ENCODE measurements at regions not wholly inside any gene's neighbourhood (a gene's known extent, or its start where the extent isn't known, plus 50 kb on each side); places are given as distances from the start of the nearest gene placed in this dataset.

- Histone ChIP-seq H3K27me3 (ENCODE audit: control insufficient read depth in 4 of 4, insufficient read depth in 4 of 4, low read length in 3 of 4) (peaks cover 0 to 7% (median 0%) of the 10 kb centered on the region in 4 donors), H3K27ac (ENCODE audit: low read depth in 1 of 2, low read length in 2 of 2) (no peak overlapping the region), H3K9ac (ENCODE audit: low read depth in 1 of 2, low read length in 2 of 2) (no peak overlapping the region), H3K4me3 (ENCODE audit: low read depth in 1 of 3, low read length in 3 of 3) (no peak overlapping the region), H3K9me3 (ENCODE audit: control insufficient read depth in 4 of 4, low read length in 3 of 4) (no peaks in the 10 kb centered on the region), H3K36me3 (ENCODE audit: control insufficient read depth in 4 of 4, insufficient read depth in 3 of 4, low read depth in 1 of 4, low read length in 3 of 4) (no peaks in the 10 kb centered on the region), H3K4me1 (ENCODE audit: control insufficient read depth in 4 of 4, insufficient read depth in 4 of 4, low read length in 3 of 4) (no peaks in the 10 kb centered on the region)
- TF ChIP-seq RXRA (IDR thresholded peaks at IDR 0.05) (no peak), YY1 (IDR thresholded peaks at IDR 0.05) (no peak), NR2F2 (IDR thresholded peaks at IDR 0.05) (no peak), EGR1 (IDR thresholded peaks at IDR 0.05; ENCODE audit: low read depth in 2 of 2) (no peak), RAD21 (IDR thresholded peaks at IDR 0.05) (no peak), HNF4G (IDR thresholded peaks at IDR 0.05) (no peak), ZBTB33 (IDR thresholded peaks at IDR 0.05) (no peak), GABPA (IDR thresholded peaks at IDR 0.05 in 1 of 2, conservative IDR thresholded peaks at IDR 0.05 in 1 of 2) (no peak), HNF4A (conservative IDR thresholded peaks at IDR 0.05) (no peak)
- TF ChIP-seq, protein P1, sequence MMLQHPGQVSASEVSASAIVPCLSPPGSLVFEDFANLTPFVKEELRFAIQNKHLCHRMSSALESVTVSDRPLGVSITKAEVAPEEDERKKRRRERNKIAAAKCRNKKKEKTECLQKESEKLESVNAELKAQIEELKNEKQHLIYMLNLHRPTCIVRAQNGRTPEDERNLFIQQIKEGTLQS (IDR thresholded peaks at IDR 0.05): no peak
- no peak for DNase-seq (ENCODE audit: low spot score)
- 81% methylated on average over 12 of the region's 12 CpGs for WGBS
Observed at GRCh38 chr20:23283096-23283850, 67.3 kb upstream of the NXT1 start.

- no peaks in the 10 kb centered on the region for H3K9me3 ChIP-seq (ENCODE audit: control insufficient read depth in 4 of 4, low read length in 3 of 4)
- no peaks in the 10 kb centered on the region for H3K36me3 ChIP-seq (ENCODE audit: control insufficient read depth in 4 of 4, insufficient read depth in 3 of 4, low read depth in 1 of 4, low read length in 3 of 4)
- H3K9ac ChIP-seq (ENCODE audit: low read depth in 1 of 2, low read length in 2 of 2): no peak overlapping the region
- WGBS: 90% methylated on average over 3 of the region's 3 CpGs
- H3K27me3 ChIP-seq (ENCODE audit: control insufficient read depth in 4 of 4, insufficient read depth in 4 of 4, low read length in 3 of 4): peaks cover 0 to 7% (median 0%) of the 10 kb centered on the region in 4 donors
- no peak for DNase-seq (ENCODE audit: low spot score)
- H3K27ac ChIP-seq (ENCODE audit: low read depth in 1 of 2, low read length in 2 of 2): no peak overlapping the region
- no peaks in the 10 kb centered on the region for H3K4me1 ChIP-seq (ENCODE audit: control insufficient read depth in 4 of 4, insufficient read depth in 4 of 4, low read length in 3 of 4)
- H3K4me3 ChIP-seq (ENCODE audit: low read depth in 1 of 3, low read length in 3 of 3): no peak overlapping the region
- TF ChIP-seq FOXA1 (IDR thresholded peaks at IDR 0.05) (no peak), CTCF (IDR thresholded peaks at IDR 0.05; ENCODE audit: low read depth, low read length, missing input control) (no peak), HNF4G (IDR thresholded peaks at IDR 0.05) (no peak), EGR1 (IDR thresholded peaks at IDR 0.05; ENCODE audit: low read depth in 2 of 2) (no peak), SP1 (IDR thresholded peaks at IDR 0.05) (no peak), TAF1 (conservative IDR thresholded peaks at IDR 0.05) (no peak), NR2F2 (IDR thresholded peaks at IDR 0.05) (no peak), RAD21 (IDR thresholded peaks at IDR 0.05) (no peak), JUND (IDR thresholded peaks at IDR 0.05) (no peak), MAX (IDR thresholded peaks at IDR 0.05) (no peak), RXRA (IDR thresholded peaks at IDR 0.05) (no peak), FOXA2 (IDR thresholded peaks at IDR 0.05) (no peak), HNF4A (conservative IDR thresholded peaks at IDR 0.05) (no peak), YY1 (IDR thresholded peaks at IDR 0.05) (no peak), ZBTB33 (IDR thresholded peaks at IDR 0.05) (no peak), GABPA (IDR thresholded peaks at IDR 0.05 in 1 of 2, conservative IDR thresholded peaks at IDR 0.05 in 1 of 2) (no peak)
- TF ChIP-seq, protein P1 (IDR thresholded peaks at IDR 0.05): no peak
- TF ChIP-seq, protein P2, sequence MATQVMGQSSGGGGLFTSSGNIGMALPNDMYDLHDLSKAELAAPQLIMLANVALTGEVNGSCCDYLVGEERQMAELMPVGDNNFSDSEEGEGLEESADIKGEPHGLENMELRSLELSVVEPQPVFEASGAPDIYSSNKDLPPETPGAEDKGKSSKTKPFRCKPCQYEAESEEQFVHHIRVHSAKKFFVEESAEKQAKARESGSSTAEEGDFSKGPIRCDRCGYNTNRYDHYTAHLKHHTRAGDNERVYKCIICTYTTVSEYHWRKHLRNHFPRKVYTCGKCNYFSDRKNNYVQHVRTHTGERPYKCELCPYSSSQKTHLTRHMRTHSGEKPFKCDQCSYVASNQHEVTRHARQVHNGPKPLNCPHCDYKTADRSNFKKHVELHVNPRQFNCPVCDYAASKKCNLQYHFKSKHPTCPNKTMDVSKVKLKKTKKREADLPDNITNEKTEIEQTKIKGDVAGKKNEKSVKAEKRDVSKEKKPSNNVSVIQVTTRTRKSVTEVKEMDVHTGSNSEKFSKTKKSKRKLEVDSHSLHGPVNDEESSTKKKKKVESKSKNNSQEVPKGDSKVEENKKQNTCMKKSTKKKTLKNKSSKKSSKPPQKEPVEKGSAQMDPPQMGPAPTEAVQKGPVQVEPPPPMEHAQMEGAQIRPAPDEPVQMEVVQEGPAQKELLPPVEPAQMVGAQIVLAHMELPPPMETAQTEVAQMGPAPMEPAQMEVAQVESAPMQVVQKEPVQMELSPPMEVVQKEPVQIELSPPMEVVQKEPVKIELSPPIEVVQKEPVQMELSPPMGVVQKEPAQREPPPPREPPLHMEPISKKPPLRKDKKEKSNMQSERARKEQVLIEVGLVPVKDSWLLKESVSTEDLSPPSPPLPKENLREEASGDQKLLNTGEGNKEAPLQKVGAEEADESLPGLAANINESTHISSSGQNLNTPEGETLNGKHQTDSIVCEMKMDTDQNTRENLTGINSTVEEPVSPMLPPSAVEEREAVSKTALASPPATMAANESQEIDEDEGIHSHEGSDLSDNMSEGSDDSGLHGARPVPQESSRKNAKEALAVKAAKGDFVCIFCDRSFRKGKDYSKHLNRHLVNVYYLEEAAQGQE (IDR thresholded peaks at IDR 0.05): no peak
Observed at GRCh38 chr20:23282546-23282945, 68.0 kb upstream of the NXT1 start.
